Epithelial cell of proximal tubule (primary cell): ENCODE measurements at regions not wholly inside any gene's neighbourhood (a gene's known extent, or its start where the extent isn't known, plus 50 kb on each side); places are given as distances from the start of the nearest gene placed in this dataset.

Source experiments
- DNase-seq: peaks from one replicate; pipeline ENCODE4 v3.0.0-alpha.2; 2011; ENCODE audit warnings: low read depth
- H3K4me3 ChIP-seq: 2 replicates; pipeline ENCODE4 v1.5.1; 2011; ENCODE audit warnings: low read depth, mild to moderate bottlenecking, low read length
- TF ChIP-seq, protein P1 (sequence below): conservative IDR thresholded peaks from 2 replicates; pipeline ENCODE4 v1.5.1; 2012; ENCODE audit warnings: low read depth, mild to moderate bottlenecking, low read length

DNA sequence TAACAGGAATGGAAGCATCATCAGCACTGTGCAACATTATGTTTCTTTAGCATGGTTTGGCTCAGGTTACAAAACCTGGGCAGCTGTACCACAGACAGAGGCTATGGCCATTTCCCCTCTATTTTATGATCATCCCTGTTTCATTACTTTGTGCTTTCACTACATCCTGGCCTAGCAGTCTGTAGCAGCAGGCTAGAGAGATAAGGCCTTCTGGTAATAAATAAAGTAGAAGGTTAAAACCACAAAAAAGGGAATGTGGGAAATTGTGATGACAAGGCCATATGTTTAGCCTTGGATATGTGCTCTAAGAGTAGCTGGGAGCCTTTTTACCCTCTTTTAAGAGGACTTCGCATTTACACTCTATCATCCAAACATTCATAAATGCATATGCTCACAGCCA, 266.2 kb upstream of the PHF14 start:
- TF ChIP-seq, protein P1, sequence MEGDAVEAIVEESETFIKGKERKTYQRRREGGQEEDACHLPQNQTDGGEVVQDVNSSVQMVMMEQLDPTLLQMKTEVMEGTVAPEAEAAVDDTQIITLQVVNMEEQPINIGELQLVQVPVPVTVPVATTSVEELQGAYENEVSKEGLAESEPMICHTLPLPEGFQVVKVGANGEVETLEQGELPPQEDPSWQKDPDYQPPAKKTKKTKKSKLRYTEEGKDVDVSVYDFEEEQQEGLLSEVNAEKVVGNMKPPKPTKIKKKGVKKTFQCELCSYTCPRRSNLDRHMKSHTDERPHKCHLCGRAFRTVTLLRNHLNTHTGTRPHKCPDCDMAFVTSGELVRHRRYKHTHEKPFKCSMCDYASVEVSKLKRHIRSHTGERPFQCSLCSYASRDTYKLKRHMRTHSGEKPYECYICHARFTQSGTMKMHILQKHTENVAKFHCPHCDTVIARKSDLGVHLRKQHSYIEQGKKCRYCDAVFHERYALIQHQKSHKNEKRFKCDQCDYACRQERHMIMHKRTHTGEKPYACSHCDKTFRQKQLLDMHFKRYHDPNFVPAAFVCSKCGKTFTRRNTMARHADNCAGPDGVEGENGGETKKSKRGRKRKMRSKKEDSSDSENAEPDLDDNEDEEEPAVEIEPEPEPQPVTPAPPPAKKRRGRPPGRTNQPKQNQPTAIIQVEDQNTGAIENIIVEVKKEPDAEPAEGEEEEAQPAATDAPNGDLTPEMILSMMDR, result no peak
- no peak for DNase-seq
- no peak overlapping the region for H3K4me3 ChIP-seq

DNA sequence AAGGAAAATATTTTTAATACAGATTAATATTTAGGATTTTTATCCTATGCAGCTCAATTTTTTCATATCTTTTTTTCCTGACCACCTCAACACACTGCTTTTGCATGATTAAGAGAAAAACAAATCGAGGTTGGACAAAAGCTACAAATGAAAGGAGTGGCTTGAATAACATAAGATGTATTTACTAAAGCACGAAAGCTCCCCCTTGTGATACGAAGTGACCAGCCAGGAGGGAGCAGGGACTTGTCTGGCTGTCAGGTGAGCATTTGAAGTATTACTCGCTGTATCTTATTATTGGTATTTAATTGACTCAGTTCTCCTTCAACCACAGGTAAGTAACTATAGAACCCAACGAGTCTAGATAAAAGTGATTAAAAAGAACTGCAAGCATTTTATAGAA, 265.2 kb upstream of the PHF14 start:
- no peak for DNase-seq
- H3K4me3 ChIP-seq, result no peak overlapping the region
- TF ChIP-seq, protein P1, result peak; percentile 32

GRCh38 chr7:10718768-10719167, 254.9 kb upstream of the PHF14 start:
- TF ChIP-seq, protein P1, result no peak
- no peak overlapping the region for H3K4me3 ChIP-seq
- no peak for DNase-seq

DNA sequence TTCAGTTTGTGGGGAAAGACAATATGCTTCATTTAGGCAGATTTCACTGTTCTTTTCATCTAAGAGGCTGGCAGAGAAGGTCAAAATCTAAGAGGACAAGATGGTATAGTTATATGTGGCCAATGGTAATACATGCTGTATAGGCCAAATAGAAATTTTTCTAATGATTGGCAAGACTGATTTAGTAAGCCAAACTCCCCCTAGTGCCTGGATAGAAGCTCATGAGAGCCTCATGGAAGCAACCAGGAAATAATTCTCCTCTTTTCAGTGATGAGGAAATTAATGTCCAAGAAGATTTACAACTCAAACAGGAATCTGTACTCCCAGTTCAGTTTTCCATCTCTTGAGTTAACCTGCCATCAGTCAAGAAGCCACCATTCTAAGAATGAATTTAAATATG, 253.6 kb upstream of the PHF14 start:
- no peak for DNase-seq
- TF ChIP-seq, protein P1, result no peak
- no peak overlapping the region for H3K4me3 ChIP-seq

- no peak for DNase-seq
- TF ChIP-seq, protein P1, result no peak
Observed at GRCh38 chr7:10721289-10721688, 252.4 kb upstream of the PHF14 start.

GRCh38 chr7:10723832-10724231, 249.8 kb upstream of the PHF14 start:
- no peak overlapping the region for H3K4me3 ChIP-seq
- no peak for DNase-seq
- TF ChIP-seq, protein P1, result no peak

More at GRCh38 chr7:10721289-10721688, 252.4 kb upstream of the PHF14 start:
- no peak overlapping the region for H3K4me3 ChIP-seq

- no peak for DNase-seq
- TF ChIP-seq, protein P1, result no peak
- H3K4me3 ChIP-seq, result no peak overlapping the region
Observed at GRCh38 chr7:10724449-10724848, 249.2 kb upstream of the PHF14 start.
